Prostate gland (tissue), 2 donors: ENCODE measurements at regions not wholly inside any gene's neighbourhood (a gene's known extent, or its start where the extent isn't known, plus 50 kb on each side); places are given as distances from the start of the nearest gene placed in this dataset.

Experiments
- DNase-seq: peaks from one replicate; pipeline ENCODE4 v3.0.0-alpha.2; 2019; ENCODE audit warnings: low spot score
- H3K27ac ChIP-seq, 2 donors: fragments of 200-600 bp; sonication (generic); 2 replicates each; pipeline ENCODE4 v1.5.1; 2017 to 2019
- H3K27me3 ChIP-seq: fragments of 200-600 bp; sonication (generic); replicated peaks from 2 replicates; pipeline ENCODE4 v1.5.1; 2019; ENCODE audit not compliant: insufficient read depth
- H3K36me3 ChIP-seq, 2 donors: fragments of 200-600 bp; sonication (generic); 1 replicate in 1 of 2; 2 replicates in 1 of 2; pipeline versions ENCODE4 v1.5.1 to v1.8.1; 2017 to 2019
- H3K4me1 ChIP-seq: fragments of 200-600 bp; sonication (generic); replicated peaks from 2 replicates; pipeline ENCODE4 v1.5.1; 2019
- H3K4me3 ChIP-seq, 2 donors: fragments of 200-600 bp; sonication (generic); 2 replicates each; pipeline ENCODE4 v1.5.1; 2017 to 2019
- H3K9me3 ChIP-seq: fragments of 200-600 bp; sonication (generic); 2 replicates; pipeline ENCODE4 v1.5.1; 2017
- CTCF ChIP-seq, 4 experiments: fragments of 200-600 bp in 2 of 4; fragments of 450-650 bp in 2 of 4; sonication (generic) in 2 of 4; IDR thresholded peaks; 1 replicate in 3 of 4; 2 replicates in 1 of 4; pipeline ENCODE4 v1.5.1; 2016 to 2019; ENCODE audit warnings: antibody characterized with exemption in 4 of 4, mild to moderate bottlenecking in 2 of 4, moderate library complexity in 2 of 4
- POLR2A ChIP-seq: fragments of 450-650 bp; IDR thresholded peaks from one replicate; pipeline ENCODE4 v1.6.1; 2016; ENCODE audit warnings: antibody characterized with exemption, mild to moderate bottlenecking
- POLR2AphosphoS5 ChIP-seq: sonication (generic); formaldehyde crosslinking; IDR thresholded peaks from one replicate; pipeline ENCODE4 v1.6.1; 2017; ENCODE audit warnings: antibody characterized with exemption
- WGBS: methylation state at CpG from one replicate; pipeline ENCODE4 v1.1.5; 2018; 5-methylcytosine and 5-hydroxymethylcytosine counted together
- intact Hi-C: fragments of 100-400 bp; cut with DNase I; formaldehyde crosslinking; loops from one replicate; pipeline ENCODE4 v1.14.2; 2022

DNA sequence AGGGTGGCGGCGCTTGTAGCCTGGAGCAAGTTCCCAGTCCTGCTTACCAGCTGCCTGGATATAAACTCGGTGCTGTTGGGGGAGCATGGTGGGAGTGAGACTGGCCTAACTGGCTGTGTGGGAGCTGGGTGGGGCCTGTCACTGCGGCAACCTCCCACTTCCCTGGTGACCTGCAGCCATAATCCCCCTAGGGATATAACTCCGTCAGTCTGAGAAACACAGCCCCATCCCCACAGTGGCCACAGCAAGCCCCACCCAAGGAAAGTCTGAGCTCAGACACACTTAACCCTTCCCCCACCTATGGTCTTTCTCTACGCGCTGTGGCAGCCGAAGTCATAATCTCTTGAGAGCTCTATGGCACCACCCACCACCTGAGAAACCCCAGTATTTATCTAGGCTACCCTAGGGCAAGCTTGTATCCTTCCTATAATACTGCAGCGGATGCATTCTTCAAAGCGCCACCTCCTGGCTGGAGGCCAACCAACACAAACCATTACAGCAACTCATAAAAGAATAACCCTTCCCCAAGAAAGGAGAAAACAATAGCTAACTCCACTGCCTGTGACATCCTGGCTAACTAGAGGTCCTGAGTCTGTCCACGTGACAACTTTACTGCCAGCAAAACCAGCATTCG lies 57.4 kb downstream of the ZNF648 start:
- no peak overlapping the region for H3K27ac ChIP-seq
- H3K4me3 ChIP-seq: no peak overlapping the region
- intact Hi-C loops: no loop called here
- TF ChIP-seq POLR2AphosphoS5 (no peak), CTCF (IDR thresholded peaks at IDR 0.05) (no peak), POLR2A (no peak)
- H3K4me1 ChIP-seq: no peaks in the 10 kb centered on the region
- no peaks in the 10 kb centered on the region for H3K9me3 ChIP-seq
- no peak for DNase-seq
- H3K27me3 ChIP-seq: no peaks in the 10 kb centered on the region
- no peaks in the 10 kb centered on the region for H3K36me3 ChIP-seq
- WGBS: 46% methylated on average over 12 of the region's 12 CpGs

DNA sequence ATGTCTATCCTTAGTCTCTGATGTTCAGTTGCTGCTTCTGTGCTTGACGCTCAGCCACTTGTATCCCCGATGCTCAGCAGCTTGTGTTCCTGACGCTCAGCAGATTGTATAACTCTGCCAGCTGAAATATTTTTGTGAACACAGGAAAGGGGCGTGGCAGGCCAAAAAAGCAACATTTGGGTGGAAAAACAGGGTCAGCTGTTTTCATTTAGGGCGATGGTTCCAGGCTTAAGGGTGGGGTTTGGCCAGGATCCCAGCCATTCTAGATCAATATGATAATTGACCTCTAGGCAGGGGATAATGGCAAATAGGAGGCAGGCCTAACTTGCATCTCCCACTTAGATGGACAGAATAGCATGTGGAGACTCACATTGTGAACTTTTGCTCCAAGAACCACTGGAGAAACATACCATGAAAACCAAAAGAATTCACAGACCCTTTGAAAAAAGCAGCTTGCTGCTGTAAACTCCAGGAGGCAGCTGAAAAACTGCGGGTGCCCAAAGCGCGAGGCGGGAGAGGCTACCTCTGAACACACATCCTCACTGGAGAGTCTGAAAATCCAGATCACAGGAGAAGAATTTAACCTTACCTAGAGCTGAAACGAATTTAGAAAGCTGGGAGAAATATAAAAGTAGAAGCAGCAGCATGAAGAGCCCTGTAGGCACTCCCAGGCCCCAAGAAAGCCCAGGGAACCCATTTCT lies 58.3 kb downstream of the ZNF648 start:
- no peaks in the 10 kb centered on the region for H3K27me3 ChIP-seq
- H3K9me3 ChIP-seq: no peaks in the 10 kb centered on the region
- H3K36me3 ChIP-seq: no peaks in the 10 kb centered on the region
- intact Hi-C loops: no loop called here
- no peak for DNase-seq
- H3K4me1 ChIP-seq: no peaks in the 10 kb centered on the region
- no peak for TF ChIP-seq POLR2A
- 61% methylated on average over 10 of the region's 10 CpGs for WGBS
- no peak overlapping the region for H3K4me3 ChIP-seq
- no peak overlapping the region for H3K27ac ChIP-seq

DNA sequence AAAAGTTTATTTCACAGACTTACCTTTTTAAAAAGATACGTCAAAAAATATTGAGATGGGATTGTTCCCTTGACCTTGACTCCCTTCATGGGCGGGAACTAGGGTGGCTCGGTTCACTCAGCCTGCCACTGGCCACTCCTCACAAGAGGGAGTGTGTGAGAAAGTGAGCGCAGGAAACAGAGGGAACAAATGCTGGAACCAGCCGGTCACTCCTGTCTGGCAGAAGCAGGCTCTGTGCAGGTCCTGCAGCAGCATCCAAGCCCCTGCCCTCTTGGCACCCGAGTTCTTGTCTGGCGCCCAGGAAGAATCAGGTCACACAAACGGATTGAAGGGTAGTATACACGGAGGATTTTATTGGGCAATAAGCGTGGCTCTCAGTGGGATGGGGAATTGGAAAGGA lies 58.9 kb downstream of the ZNF648 start:
- Histone ChIP-seq H3K9me3 (no peaks in the 10 kb centered on the region), H3K27ac (no peak overlapping the region), H3K4me1 (no peaks in the 10 kb centered on the region), H3K4me3 (no peak overlapping the region), H3K36me3 (no peaks in the 10 kb centered on the region), H3K27me3 (no peaks in the 10 kb centered on the region)
- TF ChIP-seq CTCF (IDR thresholded peaks at IDR 0.05): no peak
- TF ChIP-seq POLR2AphosphoS5: no peak
- no peak for TF ChIP-seq POLR2A
- DNase-seq: no peak
- intact Hi-C loops: no loop called here
- 40% methylated on average over 10 of the region's 10 CpGs for WGBS

GRCh38 chr1:181998858-181999257 lies 62.7 kb downstream of the ZNF648 start:
- TF ChIP-seq POLR2AphosphoS5: no peak
- no peak for TF ChIP-seq POLR2A
- no peaks in the 10 kb centered on the region for H3K36me3 ChIP-seq
- no peaks in the 10 kb centered on the region for H3K27me3 ChIP-seq
- H3K4me1 ChIP-seq: no peaks in the 10 kb centered on the region
- WGBS: 86% methylated on average over 4 of the region's 4 CpGs
- no peak overlapping the region for H3K4me3 ChIP-seq
- DNase-seq: no peak
- H3K9me3 ChIP-seq: no peaks in the 10 kb centered on the region
- intact Hi-C loops: no loop called here
- no peak overlapping the region for H3K27ac ChIP-seq

GRCh38 chr1:181992072-181992471 lies 69.4 kb downstream of the ZNF648 start:
- H3K27ac ChIP-seq: no peak overlapping the region

More at GRCh38 chr1:181992072-181992471, 69.4 kb downstream of the ZNF648 start:
- DNase-seq: no peak
- Histone ChIP-seq H3K27me3 (no peaks in the 10 kb centered on the region), H3K4me1 (no peaks in the 10 kb centered on the region), H3K36me3 (no peaks in the 10 kb centered on the region), H3K4me3 (no peak overlapping the region), H3K9me3 (no peaks in the 10 kb centered on the region)
- TF ChIP-seq POLR2A (no peak), POLR2AphosphoS5 (no peak), CTCF (IDR thresholded peaks at IDR 0.05) (no peak)
- intact Hi-C loops: no loop called here
- WGBS: 68% methylated on average over 1 of the region's 1 CpG
